Non-pigmented ciliary epithelial cell (primary cell): ENCODE measurements at regions not wholly inside any gene's neighbourhood (a gene's known extent, or its start where the extent isn't known, plus 50 kb on each side); places are given as distances from the start of the nearest gene placed in this dataset.

Experiments
- DNase-seq: peaks from one replicate; pipeline ENCODE4 v3.0.0-alpha.2; 2010; ENCODE audit warnings: low read depth

DNA sequence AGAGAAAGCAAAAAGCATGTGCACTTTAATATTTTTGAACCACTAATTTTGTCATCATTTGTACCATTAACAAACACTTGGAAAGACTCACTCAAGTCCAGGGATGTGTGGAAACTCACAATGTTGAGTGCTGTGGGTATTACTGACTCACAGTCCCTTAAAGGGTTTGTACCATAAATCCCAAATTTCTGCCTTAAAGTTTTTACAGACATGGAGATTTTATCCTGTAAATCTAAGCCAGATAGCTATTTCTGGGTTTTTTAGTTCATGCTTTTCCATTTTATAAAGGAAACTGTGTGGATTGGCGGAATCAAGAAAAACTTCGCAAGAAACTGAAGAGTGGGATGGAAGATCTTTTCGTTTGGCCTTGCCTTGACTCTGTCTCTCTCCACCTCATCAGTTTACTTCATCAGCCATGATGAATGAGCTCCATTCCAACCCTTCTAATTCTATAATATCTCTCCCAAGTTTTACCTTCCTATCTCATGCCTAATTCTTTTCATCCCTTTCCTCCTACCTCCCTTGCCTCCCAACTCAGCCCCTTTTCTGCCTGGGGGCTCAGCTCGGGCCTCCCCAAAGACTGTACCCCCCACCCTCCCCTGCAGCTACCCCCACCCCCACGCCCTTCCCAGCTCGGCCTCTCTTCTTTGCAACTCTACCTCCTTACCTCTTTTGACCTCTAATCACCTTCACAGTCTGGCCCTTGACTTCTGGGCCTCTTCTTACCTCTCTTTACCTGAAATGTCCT is 218.5 kb upstream of the MKLN1 start:
- no peak for DNase-seq

DNA sequence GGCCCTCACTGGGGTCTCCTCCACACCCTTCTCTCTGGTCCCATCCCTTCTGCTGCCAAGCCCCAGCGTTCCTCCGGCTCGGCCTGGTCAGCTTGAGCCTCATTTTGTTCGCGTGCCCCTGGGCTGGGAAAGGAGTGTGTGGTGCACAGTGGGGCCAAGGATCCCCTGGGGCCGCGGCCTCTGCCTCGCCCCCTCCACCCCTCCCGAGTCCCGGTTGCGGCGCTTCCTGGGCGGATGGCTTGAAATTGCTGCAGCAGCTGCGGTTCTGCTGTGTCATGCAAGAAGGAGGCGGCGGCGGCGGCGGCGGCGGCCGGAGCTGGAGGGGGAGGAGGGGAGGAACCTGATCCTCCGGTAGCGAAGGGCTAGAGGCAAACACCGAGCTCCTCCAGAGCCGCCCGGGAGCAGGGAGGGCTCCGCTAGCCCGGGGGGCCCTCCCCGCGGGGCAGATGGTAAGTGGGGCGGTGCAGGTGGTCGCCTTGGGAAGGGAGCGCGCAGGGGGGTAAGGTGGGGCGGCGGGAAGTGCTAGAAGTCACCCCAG is 217.8 kb upstream of the MKLN1 start:
- DNase-seq = no peak

DNA sequence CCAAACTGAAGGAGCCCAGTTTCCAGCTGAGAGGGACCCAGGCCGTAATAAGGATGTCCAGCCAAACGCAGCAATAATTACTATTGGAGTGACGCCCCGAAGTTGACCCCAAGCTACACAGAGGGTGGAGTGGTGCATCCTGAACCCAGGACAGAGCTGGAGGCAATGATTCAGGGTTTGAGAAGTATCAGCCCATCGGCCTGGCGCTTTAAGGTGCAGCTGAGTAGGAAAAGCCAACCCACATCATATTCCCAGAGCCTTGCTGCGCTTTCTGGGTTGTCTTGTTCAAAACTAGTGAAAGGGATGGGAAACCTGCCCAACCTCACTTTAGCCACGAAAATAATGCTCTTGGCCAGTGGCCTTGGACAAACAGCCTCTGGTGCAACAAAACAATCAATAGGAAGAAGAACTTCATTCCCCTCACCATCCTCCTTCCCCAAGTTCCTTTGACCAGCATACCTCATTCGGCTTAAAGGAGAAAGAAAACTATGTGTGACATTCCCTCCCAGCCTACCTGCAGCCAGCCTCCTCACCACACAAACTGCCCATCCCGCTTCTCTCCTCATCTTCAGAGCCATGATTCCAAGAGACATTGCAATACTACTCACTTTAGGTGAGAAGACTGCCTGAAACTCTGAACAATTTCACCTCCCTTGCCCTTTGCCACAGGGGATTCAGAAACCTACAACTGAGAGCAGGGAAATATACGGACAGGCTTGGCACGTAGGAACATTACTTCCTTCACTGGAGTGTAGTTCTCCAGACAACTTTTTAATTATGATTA is 217.2 kb upstream of the MKLN1 start:
- no peak for DNase-seq

DNA sequence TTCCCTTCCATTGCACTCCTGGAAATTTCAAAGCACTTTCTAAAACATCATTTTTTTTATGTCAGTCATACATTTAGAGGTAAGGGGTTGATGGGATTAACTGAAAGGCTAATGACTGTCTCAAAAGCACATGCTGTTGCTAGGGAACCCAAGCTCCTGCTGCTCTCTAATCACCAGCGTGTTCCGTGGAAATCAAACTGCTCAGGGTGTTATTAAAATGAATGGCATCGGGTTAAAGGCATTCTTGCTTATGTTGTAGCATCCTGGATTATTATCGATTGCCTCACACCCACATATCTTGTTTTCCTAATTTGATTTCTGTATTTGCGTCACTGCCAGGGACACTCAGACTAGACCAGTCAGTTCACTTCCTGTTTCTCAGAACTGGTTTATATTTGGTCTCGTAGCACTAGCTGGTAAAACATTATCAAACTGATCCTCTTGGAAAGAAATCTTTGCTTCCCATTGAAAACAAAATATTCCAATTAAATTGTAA is 216.5 kb upstream of the MKLN1 start:
- DNase-seq = peak; percentile 61

DNA sequence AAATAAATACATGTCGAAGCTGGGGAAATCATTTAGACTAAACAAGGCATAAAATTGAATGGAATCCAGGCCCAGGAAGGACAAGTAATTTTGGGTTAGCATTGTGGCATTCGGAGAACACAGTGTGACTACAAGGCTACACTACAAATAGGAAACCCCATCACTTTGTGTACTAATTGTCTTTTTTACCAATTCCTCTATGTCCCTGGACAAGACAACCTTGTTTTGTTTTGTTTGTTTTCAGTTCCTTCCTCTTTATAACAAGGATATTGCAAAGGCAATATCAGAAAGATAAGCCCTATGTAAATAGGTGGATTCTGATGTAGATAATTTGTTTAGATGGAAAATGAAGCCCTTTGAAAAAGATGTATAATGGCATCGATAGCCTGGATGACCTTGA is 215.9 kb upstream of the MKLN1 start:
- DNase-seq = no peak

DNA sequence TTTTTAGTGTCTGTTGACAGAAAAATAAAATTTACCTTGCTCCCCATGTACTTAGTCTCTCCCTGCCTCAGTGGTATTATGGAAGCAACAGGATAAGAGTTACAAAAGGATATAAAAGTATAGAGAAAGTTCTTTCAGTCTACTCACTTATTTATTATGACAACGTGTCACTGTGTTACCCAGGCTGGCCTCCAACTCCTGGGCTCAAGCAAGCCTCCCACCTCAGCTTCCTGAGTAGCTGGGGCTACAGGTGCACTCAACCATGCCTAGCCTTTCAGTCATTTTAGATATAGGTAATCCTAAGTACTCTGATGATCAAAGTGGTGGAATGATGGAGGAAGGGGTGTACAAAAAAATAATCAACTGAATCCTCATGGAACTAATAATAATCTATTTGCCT is 215.2 kb upstream of the MKLN1 start:
- no peak for DNase-seq

DNA sequence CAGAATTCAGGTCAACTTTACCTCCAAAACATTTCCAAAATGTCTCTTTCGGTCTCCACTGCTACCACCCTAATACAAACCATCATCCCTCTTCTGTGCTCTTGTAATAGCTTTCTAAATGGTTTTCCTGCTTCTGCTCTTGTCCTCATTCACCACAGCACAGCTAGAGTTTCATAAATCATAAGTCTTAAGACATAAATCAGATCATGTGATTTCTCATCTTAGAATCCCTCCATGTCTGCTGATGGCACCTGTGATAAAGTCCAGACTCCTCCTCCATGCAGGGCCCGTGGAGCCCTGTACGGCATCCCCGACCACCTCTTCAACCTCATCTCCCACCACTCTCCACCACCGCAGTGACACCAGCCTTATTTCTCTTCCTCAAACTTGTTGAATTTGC is 212.3 kb upstream of the MKLN1 start:
- DNase-seq = no peak

DNA sequence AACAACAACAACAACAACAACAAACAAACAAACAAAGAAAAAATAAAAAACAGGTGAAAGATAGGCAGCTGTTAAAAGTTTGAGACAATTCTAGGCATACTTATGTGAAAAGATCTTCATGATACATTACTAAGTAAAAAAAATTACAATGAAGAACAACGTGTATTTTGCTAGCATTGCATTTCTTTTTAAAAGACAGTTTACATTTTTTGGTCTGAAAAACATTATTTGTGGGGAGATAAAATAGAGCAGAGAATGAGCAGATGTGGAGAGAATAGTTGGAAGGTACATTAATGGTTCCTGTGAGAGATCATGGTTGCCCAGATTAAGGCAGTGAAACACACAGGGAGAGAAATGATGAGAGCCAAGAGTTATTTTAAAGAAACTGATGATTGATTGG is 210.2 kb upstream of the MKLN1 start:
- DNase-seq = no peak

DNA sequence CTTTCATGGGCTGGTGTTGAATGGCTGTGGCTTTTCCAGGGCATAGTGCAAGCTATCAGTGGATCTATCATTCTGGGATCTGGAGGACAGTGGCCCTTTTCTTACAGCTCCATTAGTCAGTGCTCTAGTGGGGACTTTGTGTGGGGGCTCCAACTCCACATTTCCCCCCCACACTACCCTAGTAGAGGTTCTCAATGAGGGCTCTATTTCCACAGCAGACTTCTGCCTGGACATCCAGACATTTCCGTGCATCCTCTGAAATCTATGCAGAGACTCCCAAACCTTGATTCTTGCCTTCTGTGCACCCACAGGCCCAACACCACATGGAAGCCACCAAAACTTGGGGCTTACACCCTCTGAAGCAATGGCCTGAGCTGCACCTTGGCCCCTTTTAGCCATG is 208.3 kb upstream of the MKLN1 start:
- no peak for DNase-seq

DNA sequence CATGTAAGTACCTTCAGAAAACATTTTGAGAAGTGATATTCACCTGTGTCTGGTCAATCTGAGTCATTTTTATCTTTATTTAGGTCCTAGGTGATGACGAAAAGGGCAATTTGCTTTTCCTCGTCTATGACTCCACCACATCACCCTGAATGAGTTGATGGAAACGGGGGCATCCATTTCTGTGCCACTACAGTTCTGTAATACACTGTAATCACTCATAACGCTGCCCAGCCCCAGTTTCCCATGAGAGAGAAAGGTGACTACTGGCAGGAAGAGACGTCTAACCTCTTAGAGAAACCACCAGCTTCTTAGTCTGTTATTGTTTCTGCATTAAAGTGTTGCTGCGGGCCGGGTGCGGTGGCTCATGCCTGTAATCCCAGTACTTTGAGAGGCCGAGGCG is 205.3 kb upstream of the MKLN1 start:
- no peak for DNase-seq

DNA sequence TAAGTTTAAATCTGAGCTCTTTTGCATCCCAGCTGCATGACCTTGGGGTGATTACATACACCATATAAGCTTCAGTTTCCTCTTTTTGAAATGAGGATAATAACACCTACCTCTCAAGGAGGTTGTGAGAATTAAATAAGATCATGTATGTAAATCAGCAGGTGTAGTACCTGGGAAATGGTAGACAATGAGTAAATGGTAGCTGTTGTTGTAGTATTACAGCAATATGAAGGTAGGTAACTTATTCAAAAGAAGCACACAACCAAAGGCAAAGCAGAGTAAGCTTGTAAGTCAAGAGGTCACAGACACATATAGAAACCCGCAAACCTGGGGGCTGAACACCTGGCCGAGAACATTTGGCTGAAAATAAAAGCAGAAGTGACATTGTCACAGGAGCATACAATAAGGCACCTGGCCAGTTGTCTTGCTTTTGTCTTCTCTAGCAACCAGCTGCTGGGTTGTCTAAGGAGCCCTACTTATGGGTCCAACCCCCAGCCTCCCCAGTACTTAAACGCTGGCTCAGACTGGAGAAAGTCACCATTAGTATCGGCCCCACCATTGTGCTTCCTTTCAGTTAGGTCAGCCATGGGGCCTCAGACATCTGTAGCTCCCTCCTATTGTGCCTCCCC is 203.6 kb upstream of the MKLN1 start:
- no peak for DNase-seq

DNA sequence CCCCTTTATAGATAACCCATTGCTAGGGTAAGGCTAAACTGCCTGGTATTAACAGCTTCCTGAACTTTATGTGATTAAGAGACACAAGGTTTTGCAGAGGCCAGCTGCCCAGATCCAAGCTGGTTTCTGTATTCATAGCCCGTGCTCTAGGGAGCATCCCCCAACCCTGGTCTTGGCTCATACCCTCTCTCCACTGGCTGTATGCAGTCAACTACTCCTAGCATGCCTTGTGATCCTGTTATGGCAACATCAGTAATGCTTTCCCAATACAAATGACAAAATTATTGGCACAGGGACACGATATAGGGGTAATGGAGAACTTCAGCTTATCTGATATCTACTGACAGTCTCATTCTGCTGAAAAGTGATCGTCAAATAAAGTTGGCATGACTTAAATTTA is 202.8 kb upstream of the MKLN1 start:
- DNase-seq = no peak

DNA sequence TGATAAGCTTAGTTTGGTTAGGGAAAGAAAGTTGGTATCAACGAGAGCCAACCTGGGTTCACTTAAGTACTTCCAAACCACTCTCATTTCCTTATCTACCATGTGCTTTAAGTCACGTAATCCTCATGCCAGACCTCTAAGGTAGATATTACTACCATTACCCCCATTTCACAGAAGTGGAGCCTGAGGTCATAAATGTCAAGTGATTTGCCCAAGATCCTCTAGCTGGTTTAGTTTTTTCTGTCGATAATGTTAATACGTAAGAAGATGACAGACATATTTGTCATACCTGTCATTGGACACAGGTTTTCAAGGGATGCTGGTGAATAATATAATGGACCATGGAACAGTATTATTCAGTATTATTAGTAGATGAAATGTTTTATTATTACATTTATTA is 197.4 kb upstream of the MKLN1 start:
- no peak for DNase-seq

DNA sequence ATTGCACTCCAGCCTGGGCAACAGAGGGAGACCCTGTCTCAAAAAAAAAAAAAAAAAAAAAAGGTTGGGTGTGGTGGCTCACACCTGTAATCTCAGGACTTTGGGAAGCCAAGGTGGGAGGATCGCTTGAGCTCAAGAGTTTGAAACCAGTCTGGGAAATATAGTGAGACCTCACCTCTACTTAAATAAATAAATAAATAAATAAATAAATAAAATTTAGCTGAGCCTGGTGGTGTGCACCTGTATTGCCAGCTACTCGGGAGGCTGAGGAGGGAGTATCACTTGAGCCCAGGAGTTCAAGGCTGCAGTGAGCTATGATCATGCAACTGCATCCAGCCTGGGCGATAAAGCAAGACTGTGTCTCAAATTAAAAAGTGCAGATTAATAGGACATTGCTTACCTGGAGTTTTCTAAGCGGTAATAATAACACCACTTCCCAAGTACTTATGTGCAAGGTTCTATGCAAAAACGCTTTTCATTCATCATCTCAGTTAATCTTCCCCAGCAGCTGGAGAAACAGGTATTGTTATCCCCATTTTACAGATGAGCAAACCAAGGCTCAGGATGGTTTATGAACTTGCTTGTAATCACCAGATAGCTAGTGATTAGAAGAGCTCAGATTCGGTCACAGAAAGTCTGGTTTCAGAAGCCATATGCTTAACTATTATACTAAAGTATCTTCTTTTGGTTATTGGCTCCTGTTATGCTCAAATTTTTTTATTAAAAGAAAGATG is 196.5 kb upstream of the MKLN1 start:
- DNase-seq = no peak

DNA sequence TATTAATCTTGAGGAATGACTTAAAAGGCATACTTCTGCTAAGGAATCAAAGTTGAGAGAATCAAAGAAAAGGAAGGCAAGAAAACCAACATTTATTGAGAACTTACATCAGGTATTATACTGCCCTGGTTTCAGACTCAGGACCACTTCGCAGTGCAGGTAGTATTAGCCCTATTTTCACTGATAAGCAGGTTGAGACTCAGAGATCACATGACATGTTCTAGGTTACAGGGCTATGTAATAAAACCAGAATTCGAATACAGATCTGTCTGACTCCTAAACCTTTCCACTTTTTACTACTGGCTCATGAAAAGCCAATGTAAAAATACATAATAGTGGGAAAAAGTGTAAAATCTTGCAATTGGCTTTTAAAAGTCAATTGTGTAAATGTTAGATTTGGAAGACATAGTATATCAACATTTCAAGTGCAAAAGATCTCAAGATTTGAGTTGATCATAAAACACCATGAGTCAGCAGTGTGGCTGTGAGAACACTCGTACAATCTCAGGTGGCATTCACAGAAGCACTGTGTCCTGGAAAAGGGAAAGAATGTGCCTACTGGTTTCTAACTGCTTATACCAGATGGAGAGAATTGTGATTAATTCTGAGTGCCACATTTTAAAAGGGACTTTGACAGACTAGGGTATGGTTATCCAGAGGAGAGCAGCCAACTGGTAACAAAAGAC is 195.8 kb upstream of the MKLN1 start:
- DNase-seq = no peak

DNA sequence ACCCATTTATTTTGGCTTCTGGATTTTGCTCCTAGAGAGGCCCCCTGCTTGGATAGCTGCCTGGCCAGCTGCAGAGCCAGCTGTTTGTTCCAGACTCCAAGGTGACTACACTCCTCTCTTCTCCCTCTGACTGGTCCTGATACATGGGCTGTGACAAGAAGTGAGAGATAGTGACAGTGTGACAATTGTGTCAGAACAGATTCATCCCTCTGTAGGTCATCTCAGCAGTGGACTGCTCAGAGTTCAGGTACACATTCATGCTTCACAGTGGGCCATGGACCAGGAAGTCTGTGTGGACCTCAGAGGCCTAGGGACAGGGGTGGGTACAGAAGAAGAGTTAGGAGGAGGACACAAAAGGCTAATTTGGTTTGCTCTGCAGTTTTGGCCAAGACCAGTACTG is 188.2 kb upstream of the MKLN1 start:
- DNase-seq = no peak

DNA sequence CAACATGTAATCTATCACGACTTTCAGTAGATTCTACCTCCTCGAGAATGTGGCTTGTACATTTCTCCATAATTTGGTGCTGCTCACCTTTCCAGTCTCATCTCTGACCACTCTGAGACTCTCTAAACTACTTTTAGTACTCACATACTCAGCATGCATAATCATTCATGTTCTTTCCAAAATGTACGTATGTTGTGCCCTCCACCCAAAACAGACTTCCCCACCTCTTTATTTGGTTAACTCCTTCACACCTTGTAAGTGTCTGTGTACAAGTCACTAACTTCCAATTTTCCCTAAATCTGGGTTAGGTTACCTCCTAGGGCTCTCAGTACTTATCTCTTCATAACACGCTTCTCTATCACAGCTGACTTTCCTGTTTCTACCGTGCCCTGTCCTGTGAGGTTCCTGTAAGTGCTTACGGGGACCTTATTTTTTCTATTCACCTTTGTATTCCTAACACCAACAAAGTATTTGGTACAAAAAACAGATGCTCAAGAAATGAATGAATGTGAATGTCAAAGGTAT is 186.2 kb upstream of the MKLN1 start:
- DNase-seq = no peak

DNA sequence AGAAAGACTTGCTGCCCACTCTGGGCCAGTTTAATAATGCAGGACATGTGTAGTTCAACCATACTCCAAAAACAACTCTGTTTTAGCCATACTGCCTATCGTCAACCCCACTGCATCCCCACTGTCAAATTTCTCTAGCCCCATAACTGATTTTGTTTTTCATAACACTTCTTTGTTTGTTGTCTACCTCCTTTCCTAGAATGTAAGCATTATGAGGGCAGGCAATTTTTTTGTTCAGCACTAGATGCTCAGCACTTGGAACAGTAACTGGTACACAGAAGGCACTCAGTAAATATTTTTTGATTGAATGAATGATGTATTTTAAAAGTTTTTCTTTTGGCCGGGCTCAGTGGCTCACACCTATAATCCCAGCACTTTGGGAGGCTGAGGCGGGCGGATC is 183.8 kb upstream of the MKLN1 start:
- DNase-seq = no peak

DNA sequence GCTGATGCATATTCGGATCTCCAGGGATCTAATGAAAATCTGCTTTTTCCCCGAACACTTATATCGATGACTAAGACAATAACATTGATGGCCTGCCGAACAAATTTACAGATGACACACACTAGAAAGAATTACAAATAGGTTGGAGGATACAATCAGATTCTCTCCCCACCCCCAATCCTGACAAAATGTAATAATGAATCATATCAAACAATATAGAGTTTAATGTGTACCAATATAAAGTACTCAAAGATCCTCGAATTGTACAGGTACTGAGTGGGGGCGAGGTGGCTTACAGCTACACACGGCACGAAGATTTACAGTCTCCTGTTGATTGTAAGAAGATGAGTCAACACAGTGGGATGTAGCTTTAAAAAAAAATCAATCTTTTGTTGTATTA is 182.7 kb upstream of the MKLN1 start:
- DNase-seq = no peak

DNA sequence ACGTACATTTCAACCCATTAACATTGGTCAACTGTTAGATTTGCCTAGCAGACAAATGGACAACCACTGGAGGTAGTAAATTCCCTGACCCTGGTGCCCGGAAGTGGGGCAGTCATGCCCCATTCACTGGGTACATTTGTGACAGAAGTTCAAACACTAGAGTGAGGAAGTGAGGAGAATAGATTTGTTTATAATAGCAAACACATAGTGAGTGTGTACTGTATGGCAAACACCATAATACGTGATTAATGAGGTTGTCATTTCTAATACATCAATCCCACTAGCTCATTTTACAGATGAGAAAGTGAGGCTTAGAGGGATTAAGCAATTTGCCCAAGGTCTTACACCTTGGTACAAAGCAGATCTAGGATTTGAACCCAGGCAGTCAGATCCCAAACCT is 181.9 kb upstream of the MKLN1 start:
- DNase-seq = no peak

DNA sequence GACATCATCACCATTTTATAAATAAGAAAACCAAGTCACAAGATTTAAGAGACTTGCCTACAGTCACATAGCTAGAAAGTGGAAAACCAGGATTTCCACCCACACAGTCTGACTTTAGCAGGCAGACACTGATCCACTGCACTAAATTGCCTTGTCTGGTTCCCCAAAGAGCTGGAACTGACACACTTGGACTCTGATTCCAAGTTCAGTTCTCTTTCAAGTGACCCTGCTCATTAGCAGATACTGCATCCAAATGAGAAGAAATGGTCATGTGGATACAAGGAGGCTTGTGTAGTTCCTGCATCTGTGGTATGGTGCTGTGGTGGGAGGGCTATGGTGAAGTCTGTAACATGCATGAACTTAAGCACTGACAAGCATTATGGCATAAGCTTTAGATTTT is 180.1 kb upstream of the MKLN1 start:
- DNase-seq = no peak
